T-helper 1 cell (primary cell): ENCODE measurements at regions not wholly inside any gene's neighbourhood (a gene's known extent, or its start where the extent isn't known, plus 50 kb on each side); places are given as distances from the start of the nearest gene placed in this dataset.

Experiments used
- DNase-seq, 5 donors: peaks; one replicate each; pipeline ENCODE4 v3.0.0-alpha.2; 2012 to 2020

GRCh38 chr5:74141053-74141452 is 499.5 kb downstream of the ENC1 start:
- no peak for DNase-seq

- DNase-seq: no peak
Observed at GRCh38 chr5:74140409-74140808, 500.1 kb downstream of the ENC1 start.

- DNase-seq: no peak
Observed at GRCh38 chr5:74139589-74139988, 500.9 kb downstream of the ENC1 start.

GRCh38 chr5:74138721-74139120 is 501.8 kb downstream of the ENC1 start:
- no peak for DNase-seq

GRCh38 chr5:74136276-74136825 is 504.2 kb downstream of the ENC1 start:
- no peak for DNase-seq

- DNase-seq: no peak
Observed at GRCh38 chr5:74135033-74135432, 505.5 kb downstream of the ENC1 start.

GRCh38 chr5:74132485-74132884 is 506.5 kb downstream of the ARHGEF28 start:
- no peak for DNase-seq

- DNase-seq: no peak
Observed at GRCh38 chr5:74131250-74131649, 505.3 kb downstream of the ARHGEF28 start.

- no peak for DNase-seq
Observed at GRCh38 chr5:74130155-74130897, 504.3 kb downstream of the ARHGEF28 start.

- no peak for DNase-seq
Observed at GRCh38 chr5:74127381-74128320, 501.7 kb downstream of the ARHGEF28 start.

- DNase-seq: no peak
Observed at GRCh38 chr5:74126294-74126693, 500.3 kb downstream of the ARHGEF28 start.

- no peak for DNase-seq
Observed at GRCh38 chr5:74124826-74125225, 498.8 kb downstream of the ARHGEF28 start.

- no peak for DNase-seq
Observed at GRCh38 chr5:74123929-74124328, 497.9 kb downstream of the ARHGEF28 start.

- no peak for DNase-seq
Observed at GRCh38 chr5:74122979-74123590, 497.1 kb downstream of the ARHGEF28 start.

- no peak for DNase-seq
Observed at GRCh38 chr5:74122175-74122574, 496.2 kb downstream of the ARHGEF28 start.

GRCh38 chr5:74120585-74120984 is 494.6 kb downstream of the ARHGEF28 start:
- no peak for DNase-seq

- no peak for DNase-seq
Observed at GRCh38 chr5:74118071-74118470, 492.1 kb downstream of the ARHGEF28 start.

GRCh38 chr5:74116984-74117383 is 491.0 kb downstream of the ARHGEF28 start:
- no peak for DNase-seq

- no peak for DNase-seq
Observed at GRCh38 chr5:74116266-74116665, 490.3 kb downstream of the ARHGEF28 start.

- DNase-seq: no peak
Observed at GRCh38 chr5:74113927-74114326, 487.9 kb downstream of the ARHGEF28 start.

- DNase-seq: no peak
Observed at GRCh38 chr5:74113196-74113540, 487.2 kb downstream of the ARHGEF28 start.

GRCh38 chr5:74112372-74113195 is 486.6 kb downstream of the ARHGEF28 start:
- no peak for DNase-seq
